ELR (cell line): ENCODE measurements at regions not wholly inside any gene's neighbourhood (a gene's known extent, or its start where the extent isn't known, plus 50 kb on each side); places are given as distances from the start of the nearest gene placed in this dataset.
"Not testable (repeated sequence)": the region's sequence is repeated elsewhere in the genome, so short reads cannot be mapped to it uniquely, and the experiment has no call there.

ENCODE experiments used
- DNase-seq: peaks from one replicate; pipeline ENCODE4 v3.0.0-alpha.2; 2015; ENCODE audit warnings: low read depth

GRCh38 chr4:173475751-173476150 lies 54.3 kb downstream of the HAND2 start:
- DNase-seq, result no peak

GRCh38 chr4:173469622-173470021 lies 60.4 kb downstream of the HAND2 start:
- no peak for DNase-seq

GRCh38 chr4:173468314-173468713 lies 61.7 kb downstream of the HAND2 start:
- no peak for DNase-seq

- DNase-seq, result no peak
These were observed 63.9 kb downstream of the HAND2 start for GRCh38 chr4:173466101-173466500.

GRCh38 chr4:173464481-173464880 lies 65.5 kb downstream of the HAND2 start:
- DNase-seq, result no peak

- DNase-seq, result no peak
These were observed 64.9 kb upstream of the SCRG1 start for GRCh38 chr4:173463816-173464215.

- no peak for DNase-seq
These were observed 62.3 kb upstream of the SCRG1 start for GRCh38 chr4:173461170-173461569.

GRCh38 chr4:173459857-173460256 lies 60.9 kb upstream of the SCRG1 start:
- no peak for DNase-seq

- no peak for DNase-seq
These were observed 59.0 kb upstream of the SCRG1 start for GRCh38 chr4:173457893-173458292.

- DNase-seq, result not testable (repeated sequence)
These were observed 52.5 kb upstream of the SCRG1 start for GRCh38 chr4:173451435-173451834.

- DNase-seq, result peak; percentile 8
These were observed 51.4 kb upstream of the SCRG1 start for GRCh38 chr4:173450281-173450680.

- DNase-seq, result no peak
These were observed 50.4 kb upstream of the SCRG1 start for GRCh38 chr4:173449380-173449717.

- no peak for DNase-seq
These were observed 49.9 kb upstream of the SCRG1 start for GRCh38 chr4:173448608-173449379.
